Colonic mucosa (tissue), 4 donors: ENCODE measurements at regions not wholly inside any gene's neighbourhood (a gene's known extent, or its start where the extent isn't known, plus 50 kb on each side); places are given as distances from the start of the nearest gene placed in this dataset.

Experiments used
- DNase-seq: peaks from one replicate; pipeline ENCODE4 v3.0.0-alpha.2; 2020
- H3K27ac ChIP-seq: fragments of 200-600 bp; one replicate; pipeline ENCODE4 v1.8.0; 2021
- H3K27me3 ChIP-seq: fragments of 200-600 bp; one replicate; pipeline ENCODE4 v1.8.0; 2021
- H3K36me3 ChIP-seq: fragments of 200-600 bp; one replicate; pipeline ENCODE4 v1.8.0; 2021
- H3K4me1 ChIP-seq: fragments of 200-600 bp; one replicate; pipeline ENCODE4 v1.8.0; 2021; ENCODE audit warnings: mild to moderate bottlenecking
- H3K4me3 ChIP-seq: fragments of 200-600 bp; one replicate; pipeline ENCODE4 v1.8.0; 2021
- H3K9ac ChIP-seq, 2 donors: one replicate each; pipeline ENCODE4 v1.7.0; 2013; ENCODE audit warnings: control low read depth in 2 of 2, low read depth in 2 of 2, low read length in 2 of 2
- H3K9me3 ChIP-seq: fragments of 200-600 bp; one replicate; pipeline ENCODE4 v1.8.0; 2021
- CTCF ChIP-seq: fragments of 200-600 bp; IDR thresholded peaks from one replicate; pipeline ENCODE4 v1.8.0; 2022; ENCODE audit warnings: antibody characterized with exemption, mild to moderate bottlenecking
- intact Hi-C: fragments of 100-400 bp; cut with DNase I; formaldehyde crosslinking; loops from one replicate; pipeline ENCODE4 v1.14.1; 2022
- donor health status: healthy.
- donor health status: DM: no; HTN: no; CAD: no.
- donor health status: DM: no; HTN: no; CAD: no.

GRCh38 chr7:86201767-86202166, 441.9 kb upstream of the GRM3 start:
- intact Hi-C loops, result no loop called here

GRCh38 chr7:86199881-86200614, 443.7 kb upstream of the GRM3 start:
- no peaks in the 10 kb centered on the region for H3K9me3 ChIP-seq
- H3K27me3 ChIP-seq, result no peaks in the 10 kb centered on the region
- TF ChIP-seq CTCF, result no peak
- H3K4me1 ChIP-seq, result no peaks in the 10 kb centered on the region
- no peak for DNase-seq
- no peak overlapping the region for H3K27ac ChIP-seq
- intact Hi-C loops, result no loop called here
- H3K4me3 ChIP-seq, result no peak overlapping the region
- H3K36me3 ChIP-seq, result no peaks in the 10 kb centered on the region
- no peak overlapping the region for H3K9ac ChIP-seq

More at GRCh38 chr7:86201767-86202166, 441.9 kb upstream of the GRM3 start:
- Histone ChIP-seq H3K27me3 (no peaks in the 10 kb centered on the region), H3K36me3 (no peaks in the 10 kb centered on the region), H3K9ac (no peak overlapping the region), H3K9me3 (no peaks in the 10 kb centered on the region), H3K4me3 (no peak overlapping the region), H3K27ac (no peak overlapping the region), H3K4me1 (no peaks in the 10 kb centered on the region)
- no peak for DNase-seq
- TF ChIP-seq CTCF, result no peak

GRCh38 chr7:86190351-86190750, 453.4 kb upstream of the GRM3 start:
- Histone ChIP-seq H3K36me3 (no peaks in the 10 kb centered on the region), H3K27ac (no peak overlapping the region), H3K27me3 (no peaks in the 10 kb centered on the region), H3K9me3 (no peaks in the 10 kb centered on the region), H3K4me3 (no peak overlapping the region), H3K9ac (no peak overlapping the region), H3K4me1 (no peaks in the 10 kb centered on the region)
- no peak for DNase-seq
- intact Hi-C loops, result no loop called here
- no peak for TF ChIP-seq CTCF

GRCh38 chr7:86181474-86181873, 462.2 kb upstream of the GRM3 start:
- no peak for DNase-seq
- H3K27ac ChIP-seq, result no peak overlapping the region
- intact Hi-C loops, result no loop called here
- H3K9me3 ChIP-seq, result no peaks in the 10 kb centered on the region
- no peaks in the 10 kb centered on the region for H3K4me1 ChIP-seq
- H3K4me3 ChIP-seq, result no peak overlapping the region
- no peaks in the 10 kb centered on the region for H3K27me3 ChIP-seq
- no peak overlapping the region for H3K9ac ChIP-seq
- no peaks in the 10 kb centered on the region for H3K36me3 ChIP-seq
- TF ChIP-seq CTCF, result no peak

- Histone ChIP-seq H3K36me3 (no peaks in the 10 kb centered on the region), H3K27ac (no peak overlapping the region), H3K27me3 (no peaks in the 10 kb centered on the region), H3K9me3 (no peaks in the 10 kb centered on the region), H3K4me3 (no peak overlapping the region), H3K9ac (no peak overlapping the region), H3K4me1 (no peaks in the 10 kb centered on the region)
- TF ChIP-seq CTCF, result no peak
- intact Hi-C loops, result no loop called here
- no peak for DNase-seq
These were observed 478.9 kb upstream of the GRM3 start for GRCh38 chr7:86164827-86165226.
